Esophagus muscularis mucosa (tissue), 3 donors: ENCODE measurements at regions not wholly inside any gene's neighbourhood (a gene's known extent, or its start where the extent isn't known, plus 50 kb on each side); places are given as distances from the start of the nearest gene placed in this dataset.

ENCODE experiments used
- CTCF ChIP-seq, 3 experiments: fragments of 200-600 bp in 2 of 3; fragments of 450-650 bp in 1 of 3; sonication (generic) in 2 of 3; IDR thresholded peaks; one replicate each; pipeline ENCODE4 v1.5.1; 2017 to 2019; ENCODE audit warnings: antibody characterized with exemption in 3 of 3, mild to moderate bottlenecking in 2 of 3, moderate library complexity in 1 of 3
- POLR2A ChIP-seq: fragments of 450-650 bp; IDR thresholded peaks from one replicate; pipeline ENCODE4 v1.6.1; 2017; ENCODE audit warnings: antibody characterized with exemption, moderate library complexity, mild to moderate bottlenecking, low read depth

- no peak for TF ChIP-seq CTCF (IDR thresholded peaks at IDR 0.05)
- no peak for TF ChIP-seq POLR2A
Measured at GRCh38 chr5:142427015-142427364, 102.2 kb upstream of the SPRY4 start.
